ENCODE measurements at regions not wholly inside any gene's neighbourhood (a gene's known extent, or its start where the extent isn't known, plus 50 kb on each side); places are given as distances from the start of the nearest gene placed in this dataset.

DNA sequence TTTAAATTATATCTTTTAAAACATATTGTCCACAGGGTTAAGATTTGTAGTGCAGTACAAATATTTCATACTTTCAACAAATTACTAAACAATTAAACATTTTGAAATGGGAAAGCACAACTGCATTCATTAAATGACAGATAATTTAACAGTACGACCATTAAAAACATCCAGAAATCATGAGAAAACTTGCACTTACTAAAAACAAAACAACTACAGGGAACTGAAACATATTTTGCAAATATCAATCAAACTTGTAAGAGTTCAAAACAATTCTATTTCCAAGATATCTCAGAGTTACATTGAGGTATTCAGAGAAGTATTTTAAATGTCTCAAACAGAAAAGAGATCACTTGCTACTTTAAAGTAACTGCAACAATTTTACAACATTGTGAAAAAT lies 478.5 kb upstream of the PCDH10 start (continued):
- TF ChIP-seq, protein P1, sequence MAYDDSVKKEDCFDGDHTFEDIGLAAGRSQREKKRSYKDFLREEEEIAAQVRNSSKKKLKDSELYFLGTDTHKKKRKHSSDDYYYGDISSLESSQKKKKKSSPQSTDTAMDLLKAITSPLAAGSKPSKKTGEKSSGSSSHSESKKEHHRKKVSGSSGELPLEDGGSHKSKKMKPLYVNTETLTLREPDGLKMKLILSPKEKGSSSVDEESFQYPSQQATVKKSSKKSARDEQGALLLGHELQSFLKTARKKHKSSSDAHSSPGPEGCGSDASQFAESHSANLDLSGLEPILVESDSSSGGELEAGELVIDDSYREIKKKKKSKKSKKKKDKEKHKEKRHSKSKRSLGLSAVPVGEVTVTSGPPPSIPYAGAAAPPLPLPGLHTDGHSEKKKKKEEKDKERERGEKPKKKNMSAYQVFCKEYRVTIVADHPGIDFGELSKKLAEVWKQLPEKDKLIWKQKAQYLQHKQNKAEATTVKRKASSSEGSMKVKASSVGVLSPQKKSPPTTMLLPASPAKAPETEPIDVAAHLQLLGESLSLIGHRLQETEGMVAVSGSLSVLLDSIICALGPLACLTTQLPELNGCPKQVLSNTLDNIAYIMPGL (CRISPR knock-in tag; IDR thresholded peaks at IDR 0.05; ENCODE audit: borderline replicate concordance in 1 of 2, low read depth in 1 of 2) = no peak

DNA sequence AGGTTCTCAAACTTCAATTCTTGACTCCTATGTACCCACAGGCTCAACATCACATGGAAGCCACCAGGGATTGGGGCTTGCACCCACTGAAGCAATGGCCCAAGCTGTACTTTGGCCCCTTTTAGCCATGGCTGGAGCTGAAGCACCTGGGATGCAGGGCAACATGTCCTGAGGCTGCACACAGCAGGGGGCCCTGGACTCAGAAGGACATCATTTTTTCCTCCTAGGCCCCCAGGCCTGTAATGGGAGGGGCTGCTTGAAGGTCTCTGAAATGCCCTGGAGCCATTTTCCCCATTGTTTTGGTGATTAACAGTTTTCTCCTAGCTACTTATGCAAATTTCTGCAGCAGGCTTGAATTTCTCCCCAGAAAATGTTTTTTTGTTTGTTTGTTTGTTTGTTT lies 465.1 kb upstream of the PCDH10 start:
- Histone ChIP-seq H4K20me1 (ENCODE audit: insufficient read depth, low read length) (no peaks in the 10 kb centered on the region), H3K4me2 (ENCODE audit: low read depth, low read length) (no peak overlapping the region), H3K79me2 (ENCODE audit: insufficient read depth, low read length) (no peaks in the 10 kb centered on the region), H3K27me3 (ENCODE audit: control insufficient read depth in 1 of 2, insufficient read depth in 2 of 2, low read length in 2 of 2) (no peaks in the 10 kb centered on the region), H3K9me3 (ENCODE audit: low read length) (peaks cover 23% of the 10 kb centered on the region), H3K36me3 (replicated peaks in 1 of 2; ENCODE audit: control insufficient read depth in 1 of 2, insufficient read depth in 2 of 2, low read length in 2 of 2) (no peaks in the 10 kb centered on the region), H3K4me3 (replicated peaks in 1 of 3; ENCODE audit: insufficient read depth in 1 of 3, low read depth in 2 of 3, low read length in 3 of 3) (no peak overlapping the region), H3K9ac (ENCODE audit: insufficient read depth, low read depth, low read length) (no peak overlapping the region), H2AFZ (ENCODE audit: low read length) (no peak overlapping the region), H3K27ac (ENCODE audit: extremely low read length, insufficient read depth, low read length) (no peak overlapping the region), H3K4me1 (ENCODE audit: insufficient read depth, low read length) (no peaks in the 10 kb centered on the region)
- DNase-seq (ENCODE audit: low spot score) (no peak), FAIRE-seq (no peak), ATAC-seq (no peak)
- CTCF ChIA-PET (ENCODE audit: low intra/inter-chr PET ratio, low total read pairs) = no interaction called here
- no TSS peak for BruUV-seq (replicated peaks)
- POLR2A ChIA-PET = no interaction called here
- intact Hi-C loops (cut with micrococcal nuclease; ENCODE audit: unreplicated experiment) = no loop called here
- TF ChIP-seq, protein P2, sequence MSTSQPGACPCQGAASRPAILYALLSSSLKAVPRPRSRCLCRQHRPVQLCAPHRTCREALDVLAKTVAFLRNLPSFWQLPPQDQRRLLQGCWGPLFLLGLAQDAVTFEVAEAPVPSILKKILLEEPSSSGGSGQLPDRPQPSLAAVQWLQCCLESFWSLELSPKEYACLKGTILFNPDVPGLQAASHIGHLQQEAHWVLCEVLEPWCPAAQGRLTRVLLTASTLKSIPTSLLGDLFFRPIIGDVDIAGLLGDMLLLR (CRISPR knock-in tag; IDR thresholded peaks at IDR 0.05) = no peak
- TF ChIP-seq ZFP36 (IDR thresholded peaks at IDR 0.05; ENCODE audit: borderline replicate concordance, low read depth, low read length, partially characterized antibody) = peak; percentile 51
- in situ Hi-C loops (cut with HindIII; ENCODE audit: extremely low pct_ligation_motif_present, low pct_unique_long_range_greater_than_20kb) = no loop called here

DNA sequence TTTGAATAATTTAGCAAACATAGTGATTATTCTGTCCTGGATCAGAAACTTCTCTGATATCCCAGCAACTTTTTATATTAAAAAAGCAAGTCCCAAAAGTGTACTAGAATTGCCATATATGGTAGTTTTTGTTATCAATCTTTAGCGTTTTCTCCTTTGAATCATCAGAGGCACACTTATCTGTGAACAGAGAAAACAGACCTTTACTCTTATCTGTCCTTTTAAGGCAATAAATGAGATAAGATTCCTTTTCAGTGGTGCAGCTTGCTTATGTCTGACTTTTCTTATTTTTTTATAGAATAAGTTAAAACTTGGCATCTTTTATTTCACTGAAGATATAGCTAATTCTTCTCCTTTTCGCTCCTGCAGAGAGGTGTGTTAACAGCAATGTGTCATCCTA lies 458.1 kb upstream of the PCDH10 start:
- no peak for FAIRE-seq
- TF ChIP-seq ZNF761 (CRISPR knock-in tag; conservative IDR thresholded peaks at IDR 0.05) (no peak), IKZF1 (IDR thresholded peaks at IDR 0.05) (no peak), ZKSCAN1 (IDR thresholded peaks at IDR 0.05; ENCODE audit: low read length) (no peak), HNRNPK (IDR thresholded peaks at IDR 0.05; ENCODE audit: low read depth, low read length, poor library complexity, severe bottlenecking) (no peak), TCF7L2 (IDR thresholded peaks at IDR 0.05; ENCODE audit: low read depth, low read length) (no peak), KLF9 (CRISPR knock-in tag; IDR thresholded peaks at IDR 0.05; ENCODE audit: low read depth) (no peak), ZNF33A (CRISPR knock-in tag; IDR thresholded peaks at IDR 0.05; ENCODE audit: borderline replicate concordance) (no peak), ZNF20 (CRISPR knock-in tag; IDR thresholded peaks at IDR 0.05) (no peak), TSC22D2 (CRISPR knock-in tag; IDR thresholded peaks at IDR 0.05; ENCODE audit: borderline replicate concordance) (no peak), PHF21A (CRISPR knock-in tag; IDR thresholded peaks at IDR 0.05) (no peak), NKX3-1 (CRISPR knock-in tag; IDR thresholded peaks at IDR 0.05) (no peak), KDM5A (IDR thresholded peaks at IDR 0.05; ENCODE audit: borderline replicate concordance, low read length) (no peak)
- TF ChIP-seq, protein P3, sequence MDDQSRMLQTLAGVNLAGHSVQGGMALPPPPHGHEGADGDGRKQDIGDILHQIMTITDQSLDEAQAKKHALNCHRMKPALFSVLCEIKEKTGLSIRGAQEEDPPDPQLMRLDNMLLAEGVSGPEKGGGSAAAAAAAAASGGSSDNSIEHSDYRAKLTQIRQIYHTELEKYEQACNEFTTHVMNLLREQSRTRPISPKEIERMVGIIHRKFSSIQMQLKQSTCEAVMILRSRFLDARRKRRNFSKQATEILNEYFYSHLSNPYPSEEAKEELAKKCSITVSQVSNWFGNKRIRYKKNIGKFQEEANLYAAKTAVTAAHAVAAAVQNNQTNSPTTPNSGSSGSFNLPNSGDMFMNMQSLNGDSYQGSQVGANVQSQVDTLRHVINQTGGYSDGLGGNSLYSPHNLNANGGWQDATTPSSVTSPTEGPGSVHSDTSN (CRISPR knock-in tag; IDR thresholded peaks at IDR 0.05; ENCODE audit: borderline replicate concordance) = no peak

More for the DNA sequence above, 458.1 kb upstream of the PCDH10 start:
- no peaks in the 10 kb centered on the region for H4K20me1 ChIP-seq (ENCODE audit: insufficient read depth, low read length)
- WGBS (ENCODE audit: low lambda C conversion rate) = 0% methylated on average over 2 of the region's 2 CpGs
- H3K36me3 ChIP-seq (replicated peaks in 1 of 2; ENCODE audit: control insufficient read depth in 1 of 2, insufficient read depth in 2 of 2, low read length in 2 of 2) = no peaks in the 10 kb centered on the region
- no peak overlapping the region for H3K4me2 ChIP-seq (ENCODE audit: low read depth, low read length)
- no peaks in the 10 kb centered on the region for H3K4me1 ChIP-seq (ENCODE audit: insufficient read depth, low read length)
- H3K4me3 ChIP-seq (replicated peaks in 1 of 3; ENCODE audit: insufficient read depth in 1 of 3, low read depth in 2 of 3, low read length in 3 of 3) = no peak overlapping the region
- no peak for DNase-seq (ENCODE audit: low spot score)
- in situ Hi-C loops (cut with HindIII; ENCODE audit: extremely low pct_ligation_motif_present, low pct_unique_long_range_greater_than_20kb) (no loop called here), intact Hi-C loops (cut with micrococcal nuclease; ENCODE audit: unreplicated experiment) (no loop called here)
- no peak overlapping the region for H2AFZ ChIP-seq (ENCODE audit: low read length)
- BruUV-seq (replicated peaks) = no TSS peak
- H3K27me3 ChIP-seq (ENCODE audit: control insufficient read depth in 1 of 2, insufficient read depth in 2 of 2, low read length in 2 of 2) = no peaks in the 10 kb centered on the region
- POLR2A ChIA-PET = no interaction called here
- H3K9me3 ChIP-seq (ENCODE audit: low read length) = no peaks in the 10 kb centered on the region
- ATAC-seq = no peak
- CTCF ChIA-PET (ENCODE audit: low intra/inter-chr PET ratio, low total read pairs) = no interaction called here
- H3K79me2 ChIP-seq (ENCODE audit: insufficient read depth, low read length) = no peaks in the 10 kb centered on the region
- H3K27ac ChIP-seq (ENCODE audit: extremely low read length, insufficient read depth, low read length) = no peak overlapping the region
- no peak overlapping the region for H3K9ac ChIP-seq (ENCODE audit: insufficient read depth, low read depth, low read length)

Measured in HepG2 (cell line).